Astrocyte (in vitro differentiated cells and primary cell): ENCODE measurements at regions not wholly inside any gene's neighbourhood (a gene's known extent, or its start where the extent isn't known, plus 50 kb on each side); places are given as distances from the start of the nearest gene placed in this dataset.

Experiments used
- DNase-seq: peaks from one replicate; pipeline ENCODE4 v3.0.0-alpha.2; 2010; ENCODE audit warnings: low read depth
- FAIRE-seq: peaks from 2 replicates; lab custom pipeline; 2011; peaks lifted over from hg19 to GRCh38; lab: Jason Lieb, UNC
- H2AFZ ChIP-seq: 2 replicates; pipeline ENCODE4 v1.6.0; 2012; ENCODE audit warnings: low read depth, low read length, inconsistent platforms
- H3K27ac ChIP-seq: 2 replicates; pipeline ENCODE4 v1.5.1; 2011; ENCODE audit warnings: low read depth, low read length, inconsistent platforms
- H3K27me3 ChIP-seq: 2 replicates; pipeline ENCODE4 v1.6.0; 2011; ENCODE audit warnings: low read length, inconsistent platforms; ENCODE audit not compliant: insufficient read depth
- H3K36me3 ChIP-seq: 2 replicates; pipeline ENCODE4 v1.5.1; 2011; ENCODE audit warnings: low read length, inconsistent platforms; ENCODE audit not compliant: insufficient read depth
- H3K4me1 ChIP-seq: 2 replicates; pipeline ENCODE4 v1.5.1; 2011; ENCODE audit warnings: low read length, inconsistent platforms; ENCODE audit not compliant: insufficient read depth
- H3K4me2 ChIP-seq: 2 replicates; pipeline ENCODE4 v1.6.0; 2012; ENCODE audit warnings: low read length, inconsistent platforms
- H3K4me3 ChIP-seq: 2 replicates; pipeline ENCODE4 v1.5.1; 2011; ENCODE audit warnings: low read depth, mild to moderate bottlenecking, low read length, inconsistent platforms; ENCODE audit not compliant: insufficient read depth
- H3K79me2 ChIP-seq: 2 replicates; pipeline ENCODE4 v1.6.0; 2012; ENCODE audit warnings: mild to moderate bottlenecking, low read length, inconsistent platforms; ENCODE audit not compliant: insufficient read depth
- H3K9ac ChIP-seq: 2 replicates; pipeline ENCODE4 v1.6.0; 2012; ENCODE audit warnings: mild to moderate bottlenecking, low read length, inconsistent platforms
- H3K9me3 ChIP-seq: 2 replicates; pipeline ENCODE4 v1.5.1; 2012; ENCODE audit warnings: low read depth, mild to moderate bottlenecking, low read length, inconsistent platforms; ENCODE audit not compliant: insufficient read depth
- H4K20me1 ChIP-seq: 2 replicates; pipeline ENCODE4 v1.6.0; 2012; ENCODE audit warnings: low read length, inconsistent platforms; ENCODE audit not compliant: insufficient read depth
- H3K27ac Mint-ChIP-seq: one replicate; pipeline ENCODE4 v1.8.0; 2021; ENCODE audit warnings: mild to moderate bottlenecking, mixed read lengths; ENCODE audit not compliant: unreplicated experiment
- H3K27me3 Mint-ChIP-seq: one replicate; pipeline ENCODE4 v1.8.0; 2021; ENCODE audit warnings: low read depth, mixed read lengths; ENCODE audit not compliant: unreplicated experiment
- H3K36me3 Mint-ChIP-seq: one replicate; pipeline ENCODE4 v1.8.0; 2021; ENCODE audit warnings: low read depth, mixed read lengths; ENCODE audit not compliant: unreplicated experiment
- H3K4me1 Mint-ChIP-seq: one replicate; pipeline ENCODE4 v1.8.0; 2021; ENCODE audit warnings: low read depth, mixed read lengths; ENCODE audit not compliant: unreplicated experiment
- H3K4me3 Mint-ChIP-seq: one replicate; pipeline ENCODE4 v1.8.0; 2021; ENCODE audit warnings: mild to moderate bottlenecking, moderate library complexity, mixed read lengths; ENCODE audit not compliant: unreplicated experiment
- H3K9me3 Mint-ChIP-seq: one replicate; pipeline ENCODE4 v1.8.0; 2021; ENCODE audit warnings: mild to moderate bottlenecking, mixed read lengths; ENCODE audit not compliant: unreplicated experiment
- CTCF ChIP-seq: IDR thresholded peaks from 2 replicates; pipeline ENCODE4 v1.5.1; 2011; ENCODE audit warnings: low read depth, mild to moderate bottlenecking, inconsistent platforms, low read length, moderate library complexity; ENCODE audit not compliant: insufficient read depth
- EZH2 ChIP-seq: IDR thresholded peaks from 2 replicates; pipeline ENCODE4 v1.6.1; 2012; ENCODE audit warnings: mild to moderate bottlenecking, low read length, inconsistent platforms; ENCODE audit not compliant: insufficient read depth

- H3K36me3 ChIP-seq = no peaks in the 10 kb centered on the region
- H4K20me1 ChIP-seq = no peaks in the 10 kb centered on the region
- Mint-ChIP-seq H3K4me3 (no peak overlapping the region), H3K27ac (no peak overlapping the region), H3K36me3 (no peaks in the 10 kb centered on the region), H3K4me1 (no peaks in the 10 kb centered on the region), H3K27me3 (no peaks in the 10 kb centered on the region), H3K9me3 (peaks cover 1% of the 10 kb centered on the region)
- no peak overlapping the region for H3K4me2 ChIP-seq
- no peaks in the 10 kb centered on the region for H3K9me3 ChIP-seq
- H2AFZ ChIP-seq = no peak overlapping the region
- TF ChIP-seq CTCF (no peak), EZH2 (no peak)
- no peaks in the 10 kb centered on the region for H3K4me1 ChIP-seq
- FAIRE-seq = no peak
- H3K27me3 ChIP-seq = no peaks in the 10 kb centered on the region
- no peak for DNase-seq
- no peak overlapping the region for H3K27ac ChIP-seq
- H3K9ac ChIP-seq = no peak overlapping the region
- H3K79me2 ChIP-seq = no peaks in the 10 kb centered on the region
- H3K4me3 ChIP-seq = no peak overlapping the region
These were observed 1399.8 kb upstream of the SLC10A2 start for GRCh38 chr13:104466016-104466415.

GRCh38 chr13:104461049-104461448 lies 1394.8 kb upstream of the SLC10A2 start:
- Mint-ChIP-seq H3K4me3 (no peak overlapping the region), H3K9me3 (peaks cover 1% of the 10 kb centered on the region), H3K27ac (no peak overlapping the region), H3K4me1 (peaks cover 4% of the 10 kb centered on the region), H3K27me3 (no peaks in the 10 kb centered on the region), H3K36me3 (no peaks in the 10 kb centered on the region)
- H3K27me3 ChIP-seq = no peaks in the 10 kb centered on the region
- H3K4me2 ChIP-seq = no peak overlapping the region
- H3K9me3 ChIP-seq = no peaks in the 10 kb centered on the region
- H3K9ac ChIP-seq = no peak overlapping the region
- no peaks in the 10 kb centered on the region for H4K20me1 ChIP-seq
- H3K36me3 ChIP-seq = no peaks in the 10 kb centered on the region
- no peak overlapping the region for H3K4me3 ChIP-seq
- no peak overlapping the region for H3K27ac ChIP-seq
- DNase-seq = no peak
- FAIRE-seq = no peak
- TF ChIP-seq EZH2 (no peak), CTCF (no peak)
- H3K4me1 ChIP-seq = no peaks in the 10 kb centered on the region
- H3K79me2 ChIP-seq = no peaks in the 10 kb centered on the region
- no peak overlapping the region for H2AFZ ChIP-seq

GRCh38 chr13:104460554-104460953 lies 1394.3 kb upstream of the SLC10A2 start:
- Histone ChIP-seq H3K4me1 (no peaks in the 10 kb centered on the region), H3K9me3 (no peaks in the 10 kb centered on the region), H3K36me3 (no peaks in the 10 kb centered on the region), H3K9ac (no peak overlapping the region), H3K27me3 (no peaks in the 10 kb centered on the region), H4K20me1 (no peaks in the 10 kb centered on the region), H2AFZ (no peak overlapping the region), H3K4me3 (no peak overlapping the region), H3K27ac (no peak overlapping the region), H3K79me2 (no peaks in the 10 kb centered on the region), H3K4me2 (no peak overlapping the region)
- H3K9me3 Mint-ChIP-seq = peaks cover 1% of the 10 kb centered on the region
- H3K4me1 Mint-ChIP-seq = peaks cover 4% of the 10 kb centered on the region
- peak overlapping the region; percentile 80 for H3K27ac Mint-ChIP-seq
- no peak for FAIRE-seq
- DNase-seq = peak; percentile 39
- no peaks in the 10 kb centered on the region for H3K36me3 Mint-ChIP-seq
- H3K27me3 Mint-ChIP-seq = no peaks in the 10 kb centered on the region
- H3K4me3 Mint-ChIP-seq = no peak overlapping the region
- no peak for TF ChIP-seq CTCF
- no peak for TF ChIP-seq EZH2
